Mammary epithelial cell (primary cell): ENCODE measurements at regions not wholly inside any gene's neighbourhood (a gene's known extent, or its start where the extent isn't known, plus 50 kb on each side); places are given as distances from the start of the nearest gene placed in this dataset.

Experiments
- EZH2 ChIP-seq: IDR thresholded peaks from 2 replicates; pipeline ENCODE4 v1.6.1; 2012; ENCODE audit warnings: low read length, inconsistent platforms, borderline replicate concordance
- TF ChIP-seq, protein P1 (sequence below), 2 donors: IDR thresholded peaks in 1 of 2; conservative IDR thresholded peaks in 1 of 2; 2 replicates each; pipeline ENCODE4 v1.5.1; 2011 to 2012; ENCODE audit warnings: inconsistent platforms in 2 of 2, low read length in 2 of 2, mild to moderate bottlenecking in 2 of 2, control low read depth in 1 of 2, low read depth in 1 of 2; ENCODE audit not compliant: insufficient read depth in 1 of 2; ENCODE audit errors: extremely low read depth in 1 of 2

GRCh38 chr3:139202959-139203349 lies 140.9 kb upstream of the MRPS22 start:
- TF ChIP-seq, protein P1, sequence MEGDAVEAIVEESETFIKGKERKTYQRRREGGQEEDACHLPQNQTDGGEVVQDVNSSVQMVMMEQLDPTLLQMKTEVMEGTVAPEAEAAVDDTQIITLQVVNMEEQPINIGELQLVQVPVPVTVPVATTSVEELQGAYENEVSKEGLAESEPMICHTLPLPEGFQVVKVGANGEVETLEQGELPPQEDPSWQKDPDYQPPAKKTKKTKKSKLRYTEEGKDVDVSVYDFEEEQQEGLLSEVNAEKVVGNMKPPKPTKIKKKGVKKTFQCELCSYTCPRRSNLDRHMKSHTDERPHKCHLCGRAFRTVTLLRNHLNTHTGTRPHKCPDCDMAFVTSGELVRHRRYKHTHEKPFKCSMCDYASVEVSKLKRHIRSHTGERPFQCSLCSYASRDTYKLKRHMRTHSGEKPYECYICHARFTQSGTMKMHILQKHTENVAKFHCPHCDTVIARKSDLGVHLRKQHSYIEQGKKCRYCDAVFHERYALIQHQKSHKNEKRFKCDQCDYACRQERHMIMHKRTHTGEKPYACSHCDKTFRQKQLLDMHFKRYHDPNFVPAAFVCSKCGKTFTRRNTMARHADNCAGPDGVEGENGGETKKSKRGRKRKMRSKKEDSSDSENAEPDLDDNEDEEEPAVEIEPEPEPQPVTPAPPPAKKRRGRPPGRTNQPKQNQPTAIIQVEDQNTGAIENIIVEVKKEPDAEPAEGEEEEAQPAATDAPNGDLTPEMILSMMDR (conservative IDR thresholded peaks at IDR 0.05 in 1 of 2, IDR thresholded peaks at IDR 0.05 in 1 of 2; ENCODE audit: extremely low read depth in 1 of 2, insufficient read depth in 1 of 2, low read depth in 1 of 2, low read length in 2 of 2) = no peak
- no peak for TF ChIP-seq EZH2
